GM19240 (cell line): ENCODE measurements at regions not wholly inside any gene's neighbourhood (a gene's known extent, or its start where the extent isn't known, plus 50 kb on each side); places are given as distances from the start of the nearest gene placed in this dataset.
"Not testable (repeated sequence)": the region's sequence is repeated elsewhere in the genome, so short reads cannot be mapped to it uniquely, and the experiment has no call there.

ENCODE experiments used
- DNase-seq: peaks from one replicate; pipeline ENCODE4 v3.0.0; 2011; ENCODE audit warnings: low spot score; ENCODE audit not compliant: insufficient read length

DNA sequence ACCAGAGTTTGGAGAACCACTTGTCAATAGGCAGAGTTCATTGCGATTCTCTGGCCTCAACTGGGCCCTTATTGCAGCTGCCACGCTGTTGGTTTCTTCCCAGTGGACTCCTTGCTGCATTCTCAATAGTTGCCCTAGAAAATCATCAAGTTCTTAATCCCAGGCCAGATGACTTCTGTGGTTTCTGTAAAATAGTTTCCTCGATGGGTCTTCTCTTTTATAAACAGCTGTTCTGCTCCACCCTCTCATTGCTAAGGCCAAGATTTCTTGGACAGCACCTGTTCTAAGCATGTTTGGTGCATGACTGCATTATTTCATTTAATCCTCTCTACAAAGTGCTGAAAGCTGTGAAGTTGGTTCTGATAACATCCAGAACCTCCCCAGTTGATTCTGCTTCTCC, 131.0 kb downstream of the BCL2L11 start:
- no peak for DNase-seq

DNA sequence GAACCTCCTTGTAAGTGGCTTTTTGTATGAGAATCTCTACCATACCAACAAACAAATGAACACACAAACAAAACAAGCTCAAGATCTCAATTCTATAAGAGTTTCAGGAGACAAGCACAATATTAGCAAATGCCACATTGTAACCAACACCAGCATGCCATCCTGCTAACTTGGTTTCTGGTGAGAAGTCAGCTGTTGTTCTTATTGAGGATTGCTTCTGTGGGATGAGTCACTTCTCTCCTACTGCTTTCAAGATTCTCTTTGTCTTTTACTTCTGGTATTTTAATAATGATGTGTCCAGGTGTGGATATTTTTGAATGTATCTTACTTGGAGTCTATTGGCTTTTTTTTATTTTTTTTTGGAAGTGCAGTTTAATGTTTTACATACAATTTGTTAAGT, 131.7 kb downstream of the BCL2L11 start:
- DNase-seq, result no peak

DNA sequence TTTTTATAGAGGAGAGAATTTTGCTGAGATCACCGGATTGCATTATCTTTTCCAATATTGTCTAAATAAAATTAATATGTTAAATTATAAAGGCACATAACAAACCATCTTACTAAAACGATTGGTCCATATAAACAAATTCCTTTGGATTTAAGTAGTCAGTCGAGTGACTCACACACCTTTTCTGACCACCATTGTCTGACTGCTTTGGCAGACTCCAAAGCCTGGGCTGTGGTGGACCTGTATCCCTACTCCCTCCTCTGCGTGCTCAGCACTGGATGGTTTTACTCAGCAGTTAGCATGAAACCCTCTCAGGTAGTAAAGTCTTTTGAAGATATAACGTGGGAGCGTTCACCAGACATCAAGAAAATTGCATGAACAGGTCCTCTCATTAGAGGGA, 134.2 kb downstream of the BCL2L11 start:
- DNase-seq, result not testable (repeated sequence)

- DNase-seq, result not testable (repeated sequence)
Observed at GRCh38 chr2:111256628-111257027, 135.9 kb downstream of the BCL2L11 start.

DNA sequence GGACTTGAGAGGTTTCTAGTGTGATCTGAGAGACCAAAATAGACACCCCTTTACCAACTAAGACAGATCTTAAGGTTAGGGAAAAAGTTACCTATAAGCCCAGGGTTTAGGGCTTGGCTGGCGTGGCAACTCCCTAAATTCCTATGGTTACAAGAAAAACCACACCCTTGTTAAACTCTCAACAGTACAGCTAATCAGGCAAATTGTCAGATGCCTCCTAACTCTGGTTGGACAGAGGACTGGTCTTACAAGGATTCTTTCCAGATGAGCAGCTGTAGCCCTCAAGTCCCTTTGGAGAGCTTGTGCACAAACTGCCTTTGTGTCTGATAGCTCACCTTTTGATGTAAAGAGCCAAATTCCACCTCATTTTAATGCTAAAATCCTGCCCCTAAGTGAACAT, 136.9 kb downstream of the BCL2L11 start:
- DNase-seq, result not testable (repeated sequence)

DNA sequence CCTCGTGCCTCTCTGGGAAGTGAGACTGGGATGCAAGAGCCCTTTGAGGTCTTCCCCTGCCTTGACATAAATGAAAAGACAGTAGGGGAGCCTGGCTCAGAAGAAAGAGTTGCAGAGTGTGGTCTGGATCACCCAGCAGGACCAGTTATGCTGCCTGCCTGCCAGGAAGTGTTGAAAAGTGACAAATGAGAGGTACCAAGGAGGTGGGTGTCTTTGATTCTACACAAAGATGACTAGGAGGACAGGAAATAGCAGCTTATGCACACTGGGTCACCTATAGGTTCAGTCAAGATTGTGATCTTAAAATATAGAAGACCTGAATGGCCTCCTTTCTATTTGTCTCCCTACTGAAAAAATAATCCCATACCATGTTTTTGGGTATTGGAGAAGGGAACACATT, 137.6 kb downstream of the BCL2L11 start:
- not testable (repeated sequence) for DNase-seq

GRCh38 chr2:111262627-111263379, 142.1 kb downstream of the BCL2L11 start:
- DNase-seq, result not testable (repeated sequence)

DNA sequence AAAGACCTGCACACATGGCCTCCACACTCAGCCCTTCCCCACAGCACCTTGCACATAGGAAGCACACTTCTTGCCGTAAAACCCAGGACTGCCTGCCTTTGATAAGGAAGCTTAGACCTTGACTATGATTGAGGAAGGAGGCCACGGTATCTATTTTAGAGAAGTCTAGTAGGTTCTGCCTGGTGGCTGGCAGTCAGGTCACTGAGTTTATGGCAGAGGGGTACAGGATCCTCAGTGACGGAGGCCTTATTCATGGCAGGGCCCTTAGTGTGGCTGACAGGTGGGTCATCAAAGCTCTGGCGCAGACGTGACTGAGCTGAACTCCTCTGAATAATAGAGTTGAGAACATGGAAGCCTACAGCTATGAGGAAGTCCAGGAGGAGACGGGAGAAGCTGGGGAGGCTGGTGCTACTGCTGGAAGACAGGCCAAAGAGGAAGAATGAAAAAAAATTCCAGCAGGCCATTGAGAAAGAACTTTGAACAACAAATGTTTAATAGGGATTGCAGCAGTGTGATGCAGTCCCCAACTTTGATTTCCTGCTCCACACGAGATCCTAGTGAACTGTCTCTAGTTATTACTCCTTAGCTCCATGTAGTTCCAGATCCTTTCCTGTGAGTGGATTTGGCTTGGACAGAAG, 142.8 kb downstream of the BCL2L11 start:
- not testable (repeated sequence) for DNase-seq

- DNase-seq, result not testable (repeated sequence)
Observed at GRCh38 chr2:111264956-111265355, 144.2 kb downstream of the BCL2L11 start.

GRCh38 chr2:111266556-111266955, 145.8 kb downstream of the BCL2L11 start:
- not testable (repeated sequence) for DNase-seq

GRCh38 chr2:111267038-111267437, 146.3 kb downstream of the BCL2L11 start:
- DNase-seq, result not testable (repeated sequence)

GRCh38 chr2:111269761-111270323, 149.1 kb downstream of the BCL2L11 start:
- DNase-seq, result not testable (repeated sequence)

DNA sequence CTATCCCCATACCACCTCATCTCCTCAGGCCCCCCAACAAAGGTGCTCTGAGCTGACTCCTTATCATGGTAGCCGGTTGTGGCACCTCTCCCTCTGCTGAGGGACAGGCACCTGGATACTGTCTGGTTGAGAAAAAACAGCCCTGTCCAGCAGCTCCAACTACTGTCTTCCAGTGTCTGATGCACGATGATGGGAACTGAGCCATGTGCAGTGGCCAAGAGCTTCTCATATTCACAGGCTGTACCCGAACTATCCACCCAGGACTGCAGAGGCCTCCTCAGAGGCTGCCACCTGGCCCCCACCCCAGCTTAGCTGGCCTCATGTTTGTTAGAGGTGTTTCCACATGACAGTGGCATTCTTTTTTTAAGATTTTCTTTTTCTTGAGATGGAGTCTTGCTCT, 149.9 kb downstream of the BCL2L11 start:
- DNase-seq, result not testable (repeated sequence)

- DNase-seq, result not testable (repeated sequence)
Observed at GRCh38 chr2:111271647-111272304, 151.1 kb downstream of the BCL2L11 start.

- DNase-seq, result not testable (repeated sequence)
Observed at GRCh38 chr2:111273007-111273406, 152.3 kb downstream of the BCL2L11 start.

GRCh38 chr2:111275047-111275853, 154.5 kb downstream of the BCL2L11 start:
- not testable (repeated sequence) for DNase-seq

GRCh38 chr2:111275854-111276171, 155.1 kb downstream of the BCL2L11 start:
- DNase-seq, result not testable (repeated sequence)

DNA sequence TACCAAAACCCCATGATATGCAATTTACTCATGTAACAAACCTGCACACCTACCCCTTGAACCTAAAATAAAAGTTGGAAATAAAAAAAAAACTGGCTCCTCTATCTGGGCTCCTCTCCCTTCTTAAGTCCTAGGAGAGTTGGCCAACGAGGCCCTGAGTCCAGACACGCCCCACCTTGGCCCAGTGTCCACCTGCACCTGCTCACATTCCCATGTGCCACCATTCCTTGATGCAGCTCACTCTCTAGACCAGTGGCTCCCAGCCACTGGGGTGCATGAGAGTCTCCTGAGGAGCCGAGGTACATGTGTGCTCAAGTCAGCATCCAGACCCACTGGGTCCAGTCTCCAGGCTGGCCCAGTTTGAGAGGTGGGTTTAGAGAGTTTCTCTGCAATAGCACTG, 157.4 kb downstream of the BCL2L11 start:
- not testable (repeated sequence) for DNase-seq

DNA sequence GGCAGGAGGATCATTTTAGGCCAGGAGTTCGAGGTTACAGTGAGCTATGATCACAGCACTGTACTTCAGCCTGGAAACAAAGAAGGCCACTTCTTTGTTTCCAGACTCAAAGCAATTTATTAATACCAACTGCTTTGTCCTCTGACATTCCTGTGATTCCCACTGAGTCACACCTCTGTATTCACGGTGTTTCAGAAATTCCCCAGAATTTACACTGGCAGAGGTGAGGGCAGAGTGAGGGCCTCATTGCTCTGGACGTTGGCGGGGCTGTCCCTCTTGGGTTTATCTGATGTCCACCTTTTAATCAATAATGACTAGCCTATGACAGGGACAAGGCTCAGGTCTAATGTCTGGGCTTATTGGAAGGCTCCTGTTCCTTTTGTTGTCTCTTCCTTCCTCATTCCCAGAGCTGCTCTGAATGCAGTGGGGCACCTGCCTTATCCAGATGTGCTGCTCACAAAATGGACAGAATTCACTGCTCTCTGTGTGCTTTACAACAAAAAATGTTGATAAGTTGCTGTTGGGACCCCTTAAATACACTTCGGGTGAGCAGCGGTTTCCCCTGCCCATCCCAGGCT, 160.1 kb downstream of the BCL2L11 start:
- not testable (repeated sequence) for DNase-seq

GRCh38 chr2:111282162-111282561, 161.4 kb downstream of the BCL2L11 start:
- DNase-seq, result not testable (repeated sequence)
